Type B pancreatic cell (in vitro differentiated cells): ENCODE measurements at regions not wholly inside any gene's neighbourhood (a gene's known extent, or its start where the extent isn't known, plus 50 kb on each side); places are given as distances from the start of the nearest gene placed in this dataset.
A peak's percentile ranks its signal among the peaks of the same experiment; 100 is the strongest.

Experiments
- DNase-seq: peaks from one replicate; pipeline ENCODE4 v3.0.0; 2021; ENCODE audit warnings: mixed read lengths; ENCODE audit not compliant: unreplicated experiment; ENCODE audit errors: extremely low spot score
- H3K27ac Mint-ChIP-seq: 2 replicates; pipeline ENCODE4 v1.8.0; 2021; ENCODE audit warnings: mild to moderate bottlenecking, mixed read lengths
- H3K27me3 Mint-ChIP-seq: 2 replicates; pipeline ENCODE4 v1.8.0; 2021; ENCODE audit warnings: mixed read lengths
- H3K36me3 Mint-ChIP-seq: 2 replicates; pipeline ENCODE4 v1.8.0; 2021; ENCODE audit warnings: mixed read lengths
- H3K4me1 Mint-ChIP-seq: one replicate; pipeline ENCODE4 v1.8.0; 2021; ENCODE audit warnings: mixed read lengths; ENCODE audit not compliant: unreplicated experiment
- H3K4me3 Mint-ChIP-seq: 2 replicates; pipeline ENCODE4 v1.8.0; 2021; ENCODE audit warnings: mild to moderate bottlenecking, mixed read lengths
- H3K9me3 Mint-ChIP-seq: 2 replicates; pipeline ENCODE4 v1.8.0; 2021; ENCODE audit warnings: mixed read lengths
- CTCF ChIP-seq: fragments of 200-600 bp; sonication (generic); conservative IDR thresholded peaks from 2 replicates; pipeline ENCODE4 v1.5.0; 2021; ENCODE audit warnings: antibody characterized with exemption, mild to moderate bottlenecking

- no peak overlapping the region for H3K4me3 Mint-ChIP-seq
- no peaks in the 10 kb centered on the region for H3K27me3 Mint-ChIP-seq
- H3K9me3 Mint-ChIP-seq, result no peaks in the 10 kb centered on the region
- no peaks in the 10 kb centered on the region for H3K4me1 Mint-ChIP-seq
- no peak for TF ChIP-seq CTCF
- no peaks in the 10 kb centered on the region for H3K36me3 Mint-ChIP-seq
- H3K27ac Mint-ChIP-seq, result no peak overlapping the region
- no peak for DNase-seq
Observed at GRCh38 chr1:72498371-72498770, 216.0 kb upstream of the NEGR1 start.

- no peaks in the 10 kb centered on the region for H3K27me3 Mint-ChIP-seq
- H3K4me1 Mint-ChIP-seq, result no peaks in the 10 kb centered on the region
- no peak overlapping the region for H3K27ac Mint-ChIP-seq
- H3K9me3 Mint-ChIP-seq, result no peaks in the 10 kb centered on the region
- no peaks in the 10 kb centered on the region for H3K36me3 Mint-ChIP-seq
- DNase-seq, result no peak
- H3K4me3 Mint-ChIP-seq, result no peak overlapping the region
- no peak for TF ChIP-seq CTCF
Observed at GRCh38 chr1:72489801-72490200, 207.5 kb upstream of the NEGR1 start.

GRCh38 chr1:72485801-72486200 lies 203.5 kb upstream of the NEGR1 start:
- DNase-seq, result no peak
- no peak overlapping the region for H3K27ac Mint-ChIP-seq
- TF ChIP-seq CTCF, result no peak
- no peaks in the 10 kb centered on the region for H3K4me1 Mint-ChIP-seq
- no peak overlapping the region for H3K4me3 Mint-ChIP-seq
- no peaks in the 10 kb centered on the region for H3K27me3 Mint-ChIP-seq
- peaks cover 2% of the 10 kb centered on the region for H3K9me3 Mint-ChIP-seq
- H3K36me3 Mint-ChIP-seq, result no peaks in the 10 kb centered on the region

GRCh38 chr1:72483846-72484357 lies 201.6 kb upstream of the NEGR1 start:
- H3K4me1 Mint-ChIP-seq, result no peaks in the 10 kb centered on the region
- H3K4me3 Mint-ChIP-seq, result no peak overlapping the region
- H3K27ac Mint-ChIP-seq, result no peak overlapping the region
- peaks cover 7% of the 10 kb centered on the region for H3K36me3 Mint-ChIP-seq
- H3K27me3 Mint-ChIP-seq, result no peaks in the 10 kb centered on the region
- H3K9me3 Mint-ChIP-seq, result peaks cover 9% of the 10 kb centered on the region
- no peak for DNase-seq
- no peak for TF ChIP-seq CTCF

GRCh38 chr1:72482736-72483413 lies 200.5 kb upstream of the NEGR1 start:
- no peaks in the 10 kb centered on the region for H3K4me1 Mint-ChIP-seq
- DNase-seq, result no peak
- no peak for TF ChIP-seq CTCF
- peaks cover 11% of the 10 kb centered on the region for H3K9me3 Mint-ChIP-seq
- no peaks in the 10 kb centered on the region for H3K27me3 Mint-ChIP-seq
- peak overlapping the region; percentile 0 for H3K4me3 Mint-ChIP-seq
- no peak overlapping the region for H3K27ac Mint-ChIP-seq
- H3K36me3 Mint-ChIP-seq, result peaks cover 8% of the 10 kb centered on the region
